AG04450 (cell line): ENCODE measurements at regions not wholly inside any gene's neighbourhood (a gene's known extent, or its start where the extent isn't known, plus 50 kb on each side); places are given as distances from the start of the nearest gene placed in this dataset.

Experiments used
- CTCF ChIA-PET: fragments of 300-600, 350-600 bp; formaldehyde crosslinking; extraction: SDS; loops from one replicate; lab custom pipeline; 2022; ENCODE audit warnings: antibody characterized with exemption, inconsistent platforms; lab: Charles Lee
- POLR2A ChIA-PET: fragments of 350-600 bp; formaldehyde crosslinking; extraction: SDS; loops from one replicate; lab custom pipeline; 2021; ENCODE audit warnings: antibody characterized with exemption, inconsistent platforms; lab: Yijun Ruan, JAX
- DNase-seq: peaks from one replicate; pipeline ENCODE4 v3.0.0-alpha.2; 2011; ENCODE audit warnings: low read depth, low spot score
- H3K27ac ChIP-seq: one replicate; pipeline ENCODE4 v1.5.1; 2012; ENCODE audit warnings: low read depth, low read length, control low read depth
- H3K27me3 ChIP-seq: one replicate; pipeline ENCODE4 v1.6.0; 2012; ENCODE audit warnings: low read length; ENCODE audit not compliant: control insufficient read depth, insufficient read depth
- H3K4me3 ChIP-seq: 2 replicates; pipeline ENCODE4 v1.5.1; 2011; ENCODE audit warnings: mild to moderate bottlenecking, low read depth, low read length, control low read depth
- H3K9me3 ChIP-seq: 2 replicates; pipeline ENCODE4 v1.5.1; 2012; ENCODE audit warnings: low read length; ENCODE audit not compliant: control insufficient read depth, insufficient read depth
- CTCF ChIP-seq: IDR thresholded peaks from 2 replicates; pipeline ENCODE4 v1.5.1; 2011; ENCODE audit warnings: low read depth, low read length, control low read depth, inconsistent platforms

- ChIA-PET CTCF (no interaction called here), POLR2A (no interaction called here)
These were observed 408.8 kb downstream of the MATN1 start for GRCh38 chr1:30314591-30314990.

GRCh38 chr1:30313584-30313983, 409.8 kb downstream of the MATN1 start:
- ChIA-PET POLR2A (no interaction called here), CTCF (no interaction called here)
- H3K9me3 ChIP-seq: no peaks in the 10 kb centered on the region
- no peak overlapping the region for H3K27ac ChIP-seq
- H3K27me3 ChIP-seq: no peaks in the 10 kb centered on the region
- TF ChIP-seq CTCF: no peak
- DNase-seq: no peak
- no peak overlapping the region for H3K4me3 ChIP-seq

More at GRCh38 chr1:30314591-30314990, 408.8 kb downstream of the MATN1 start:
- H3K4me3 ChIP-seq: no peak overlapping the region
- no peak overlapping the region for H3K27ac ChIP-seq
- no peak for TF ChIP-seq CTCF
- no peaks in the 10 kb centered on the region for H3K9me3 ChIP-seq
- no peak for DNase-seq
- no peaks in the 10 kb centered on the region for H3K27me3 ChIP-seq

GRCh38 chr1:30313176-30313575, 410.2 kb downstream of the MATN1 start:
- no peak overlapping the region for H3K27ac ChIP-seq
- POLR2A ChIA-PET: no interaction called here
- CTCF ChIA-PET: no interaction called here

GRCh38 chr1:30312226-30312625, 411.2 kb downstream of the MATN1 start:
- no peak for DNase-seq
- H3K4me3 ChIP-seq: no peak overlapping the region
- H3K27me3 ChIP-seq: no peaks in the 10 kb centered on the region
- no peak for TF ChIP-seq CTCF
- POLR2A ChIA-PET: no interaction called here
- CTCF ChIA-PET: no interaction called here
- no peak overlapping the region for H3K27ac ChIP-seq
- no peaks in the 10 kb centered on the region for H3K9me3 ChIP-seq

More at GRCh38 chr1:30313176-30313575, 410.2 kb downstream of the MATN1 start:
- H3K4me3 ChIP-seq: no peak overlapping the region
- no peaks in the 10 kb centered on the region for H3K27me3 ChIP-seq
- no peaks in the 10 kb centered on the region for H3K9me3 ChIP-seq
- no peak for TF ChIP-seq CTCF
- DNase-seq: no peak

- no peaks in the 10 kb centered on the region for H3K9me3 ChIP-seq
- POLR2A ChIA-PET: no interaction called here
- TF ChIP-seq CTCF: no peak
- no peaks in the 10 kb centered on the region for H3K27me3 ChIP-seq
- DNase-seq: no peak
- CTCF ChIA-PET: interaction anchor here (0.7 kb wide), 1 partner anchor 107 kb away, joined by 3 read pairs; no protein-coding TSS in a partner anchor
- no peak overlapping the region for H3K27ac ChIP-seq
- no peak overlapping the region for H3K4me3 ChIP-seq
These were observed 411.6 kb downstream of the MATN1 start for GRCh38 chr1:30311749-30312148.
